ENCODE measurements at regions not wholly inside any gene's neighbourhood (a gene's known extent, or its start where the extent isn't known, plus 50 kb on each side); places are given as distances from the start of the nearest gene placed in this dataset.

GRCh38 chr2:4499316-4500030 is 796.1 kb downstream of the DCDC2C start:
- TF ChIP-seq, protein P1, sequence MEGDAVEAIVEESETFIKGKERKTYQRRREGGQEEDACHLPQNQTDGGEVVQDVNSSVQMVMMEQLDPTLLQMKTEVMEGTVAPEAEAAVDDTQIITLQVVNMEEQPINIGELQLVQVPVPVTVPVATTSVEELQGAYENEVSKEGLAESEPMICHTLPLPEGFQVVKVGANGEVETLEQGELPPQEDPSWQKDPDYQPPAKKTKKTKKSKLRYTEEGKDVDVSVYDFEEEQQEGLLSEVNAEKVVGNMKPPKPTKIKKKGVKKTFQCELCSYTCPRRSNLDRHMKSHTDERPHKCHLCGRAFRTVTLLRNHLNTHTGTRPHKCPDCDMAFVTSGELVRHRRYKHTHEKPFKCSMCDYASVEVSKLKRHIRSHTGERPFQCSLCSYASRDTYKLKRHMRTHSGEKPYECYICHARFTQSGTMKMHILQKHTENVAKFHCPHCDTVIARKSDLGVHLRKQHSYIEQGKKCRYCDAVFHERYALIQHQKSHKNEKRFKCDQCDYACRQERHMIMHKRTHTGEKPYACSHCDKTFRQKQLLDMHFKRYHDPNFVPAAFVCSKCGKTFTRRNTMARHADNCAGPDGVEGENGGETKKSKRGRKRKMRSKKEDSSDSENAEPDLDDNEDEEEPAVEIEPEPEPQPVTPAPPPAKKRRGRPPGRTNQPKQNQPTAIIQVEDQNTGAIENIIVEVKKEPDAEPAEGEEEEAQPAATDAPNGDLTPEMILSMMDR (IDR thresholded peaks at IDR 0.05), result no peak
- TF ChIP-seq POLR2A (IDR thresholded peaks at IDR 0.05), result no peak

All from thyroid gland (tissue), 4 donors.